ENCODE measurements at regions not wholly inside any gene's neighbourhood (a gene's known extent, or its start where the extent isn't known, plus 50 kb on each side); places are given as distances from the start of the nearest gene placed in this dataset.

DNA sequence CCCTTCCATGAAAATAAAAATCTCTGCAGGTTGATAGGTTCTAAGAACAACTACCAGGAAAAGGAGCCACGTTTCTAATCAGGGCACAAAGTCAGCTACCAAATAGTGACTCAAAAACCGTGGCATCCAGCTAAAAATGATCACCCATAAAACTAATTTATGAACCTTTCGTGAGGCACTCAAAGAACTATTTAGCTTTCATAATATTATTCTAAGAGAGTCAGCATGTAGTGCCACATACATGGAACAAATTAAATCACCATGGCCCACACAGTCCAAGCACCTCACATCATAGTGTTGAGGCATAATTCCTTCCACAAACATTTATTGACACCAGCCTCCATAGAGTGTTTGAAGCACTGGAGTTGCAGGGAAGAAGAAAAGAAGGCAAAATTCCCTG is 252.0 kb upstream of the PPARGC1A start:
- Histone ChIP-seq H3K4me1 (ENCODE audit: insufficient read depth, low read length, poor library complexity, severe bottlenecking) (no peaks in the 10 kb centered on the region), H3K79me2 (ENCODE audit: insufficient read depth, low read depth, low read length) (no peaks in the 10 kb centered on the region), H3K4me2 (ENCODE audit: low read length) (no peak overlapping the region), H4K20me1 (ENCODE audit: insufficient read depth, low read length) (no peaks in the 10 kb centered on the region), H3K4me3 (ENCODE audit: low read depth, low read length, poor library complexity, severe bottlenecking) (no peak overlapping the region), H3K27ac (ENCODE audit: low read depth, low read length, poor library complexity, severe bottlenecking) (no peak overlapping the region), H3K9me2 (ENCODE audit: insufficient read depth, low read length) (no peaks in the 10 kb centered on the region), H3K36me3 (ENCODE audit: insufficient read depth, low read length) (no peaks in the 10 kb centered on the region), H3K9me3 (ENCODE audit: low read length) (no peaks in the 10 kb centered on the region), H2AFZ (ENCODE audit: low read length) (no peak overlapping the region)
- TF ChIP-seq EZH2phosphoT487 (IDR thresholded peaks at IDR 0.05; ENCODE audit: borderline replicate concordance, low read depth, low read length) (no peak), CTCF (conservative IDR thresholded peaks at IDR 0.05; ENCODE audit: low read length) (no peak)
- intact Hi-C loops (cut with micrococcal nuclease; ENCODE audit: unreplicated experiment) = no loop called here
- BruUV-seq (replicated peaks) = no TSS peak
- POLR2A ChIA-PET = no interaction called here
- DNase-seq (ENCODE audit: low spot score) = no peak
- CTCF ChIA-PET (ENCODE audit: unreplicated experiment) = no interaction called here

GRCh38 chr4:24140892-24141291 is 251.0 kb upstream of the PPARGC1A start:
- CTCF ChIA-PET (ENCODE audit: unreplicated experiment) = no interaction called here
- BruUV-seq (replicated peaks) = no TSS peak
- H3K79me2 ChIP-seq (ENCODE audit: insufficient read depth, low read depth, low read length) = no peaks in the 10 kb centered on the region
- H3K9me3 ChIP-seq (ENCODE audit: low read length) = no peaks in the 10 kb centered on the region
- intact Hi-C loops (cut with micrococcal nuclease; ENCODE audit: unreplicated experiment) = no loop called here
- no peak for DNase-seq (ENCODE audit: low spot score)
- H4K20me1 ChIP-seq (ENCODE audit: insufficient read depth, low read length) = no peaks in the 10 kb centered on the region
- POLR2A ChIA-PET = no interaction called here
- H2AFZ ChIP-seq (ENCODE audit: low read length) = no peak overlapping the region
- no peaks in the 10 kb centered on the region for H3K4me1 ChIP-seq (ENCODE audit: insufficient read depth, low read length, poor library complexity, severe bottlenecking)
- TF ChIP-seq EZH2phosphoT487 (IDR thresholded peaks at IDR 0.05; ENCODE audit: borderline replicate concordance, low read depth, low read length) (no peak), CTCF (conservative IDR thresholded peaks at IDR 0.05; ENCODE audit: low read length) (no peak)
- H3K9me2 ChIP-seq (ENCODE audit: insufficient read depth, low read length) = no peaks in the 10 kb centered on the region
- H3K4me2 ChIP-seq (ENCODE audit: low read length) = no peak overlapping the region
- H3K4me3 ChIP-seq (ENCODE audit: low read depth, low read length, poor library complexity, severe bottlenecking) = no peak overlapping the region
- H3K27ac ChIP-seq (ENCODE audit: low read depth, low read length, poor library complexity, severe bottlenecking) = no peak overlapping the region
- no peaks in the 10 kb centered on the region for H3K36me3 ChIP-seq (ENCODE audit: insufficient read depth, low read length)

GRCh38 chr4:24137671-24138601 is 248.1 kb upstream of the PPARGC1A start:
- no peak overlapping the region for H3K4me3 ChIP-seq (ENCODE audit: low read depth, low read length, poor library complexity, severe bottlenecking)
- no peak for DNase-seq (ENCODE audit: low spot score)
- TF ChIP-seq CTCF (conservative IDR thresholded peaks at IDR 0.05; ENCODE audit: low read length) (no peak), EZH2phosphoT487 (IDR thresholded peaks at IDR 0.05; ENCODE audit: borderline replicate concordance, low read depth, low read length) (no peak)
- H3K4me2 ChIP-seq (ENCODE audit: low read length) = no peak overlapping the region
- no peaks in the 10 kb centered on the region for H4K20me1 ChIP-seq (ENCODE audit: insufficient read depth, low read length)
- ChIA-PET POLR2A (interaction anchor here (0.6 to 0.9 kb wide), 2 partner anchors 1275 to 1468 kb away, joined by 4 read pairs; no protein-coding TSS in a partner anchor), CTCF (ENCODE audit: unreplicated experiment) (no interaction called here)
- no peak overlapping the region for H3K27ac ChIP-seq (ENCODE audit: low read depth, low read length, poor library complexity, severe bottlenecking)
- no peaks in the 10 kb centered on the region for H3K79me2 ChIP-seq (ENCODE audit: insufficient read depth, low read depth, low read length)
- no peaks in the 10 kb centered on the region for H3K4me1 ChIP-seq (ENCODE audit: insufficient read depth, low read length, poor library complexity, severe bottlenecking)
- no peak overlapping the region for H2AFZ ChIP-seq (ENCODE audit: low read length)
- H3K9me2 ChIP-seq (ENCODE audit: insufficient read depth, low read length) = no peaks in the 10 kb centered on the region
- intact Hi-C loops (cut with micrococcal nuclease; ENCODE audit: unreplicated experiment) = no loop called here
- no TSS peak for BruUV-seq (replicated peaks)
- H3K36me3 ChIP-seq (ENCODE audit: insufficient read depth, low read length) = no peaks in the 10 kb centered on the region
- H3K9me3 ChIP-seq (ENCODE audit: low read length) = no peaks in the 10 kb centered on the region
